COR-L47 (cell line): ENCODE measurements at regions not wholly inside any gene's neighbourhood (a gene's known extent, or its start where the extent isn't known, plus 50 kb on each side); places are given as distances from the start of the nearest gene placed in this dataset.

Experiments used
- DNase-seq: peaks from one replicate; lab custom pipeline; 2025; lab: John Stamatoyannopoulos, UW

DNA sequence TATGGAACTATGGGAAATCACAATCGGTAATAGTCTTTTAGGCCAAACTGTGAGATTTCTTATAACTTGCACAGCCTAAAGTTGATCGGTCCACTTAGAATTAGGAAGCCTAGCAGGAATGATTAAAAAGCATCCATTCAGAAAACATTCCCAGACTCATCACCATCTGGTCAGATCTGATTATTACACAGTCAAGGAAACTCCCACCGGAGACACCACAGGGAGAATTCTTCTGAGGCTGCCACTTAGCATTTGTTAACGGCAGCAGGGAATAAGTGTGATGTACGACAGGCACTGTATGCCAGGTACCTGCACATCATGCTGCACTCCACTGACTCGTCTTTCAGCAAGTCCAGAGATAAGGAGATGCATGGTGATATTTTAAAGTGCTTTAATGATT lies 227.6 kb upstream of the STEAP1 start:
- no peak for DNase-seq

DNA sequence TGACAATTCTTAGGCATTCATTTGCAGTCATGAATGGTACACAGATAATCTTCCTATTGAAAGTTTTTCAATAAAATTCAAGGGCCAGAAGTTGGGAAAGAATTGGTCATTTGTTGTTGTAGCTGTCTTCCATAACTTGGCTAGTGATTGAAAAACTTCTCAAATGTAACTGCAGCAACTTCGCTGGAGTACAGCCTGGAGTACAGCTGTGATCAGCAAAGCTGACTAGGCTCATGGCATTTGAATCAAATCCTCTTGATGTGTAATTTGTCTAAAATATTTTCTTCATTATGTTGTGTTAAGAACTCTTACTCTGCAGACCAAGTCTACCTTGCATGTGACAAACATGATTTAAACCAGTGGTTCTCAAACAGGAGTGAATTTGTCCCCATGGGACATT lies 226.5 kb upstream of the STEAP1 start:
- DNase-seq, result no peak

DNA sequence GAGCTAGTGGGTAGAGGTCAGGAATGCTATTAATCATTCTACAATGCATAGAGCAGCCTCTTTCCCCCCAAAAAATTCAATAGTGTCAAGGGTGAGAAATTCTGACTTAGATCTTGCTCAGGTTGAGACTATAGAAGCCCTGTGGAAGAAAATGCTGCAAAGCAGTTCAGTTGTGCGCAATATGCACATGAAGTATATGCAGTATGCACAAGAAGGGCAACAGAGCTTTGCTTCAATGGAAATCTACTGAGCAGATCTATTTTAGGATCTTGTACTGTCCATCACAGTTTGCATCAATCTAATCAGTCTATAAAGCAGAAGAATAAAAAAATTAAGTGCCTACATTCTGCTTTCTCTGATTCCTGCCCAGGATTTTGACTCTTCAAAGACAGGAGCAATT lies 225.8 kb upstream of the STEAP1 start:
- no peak for DNase-seq

GRCh38 chr7:89934101-89934500 lies 220.2 kb upstream of the STEAP1 start:
- DNase-seq, result no peak

DNA sequence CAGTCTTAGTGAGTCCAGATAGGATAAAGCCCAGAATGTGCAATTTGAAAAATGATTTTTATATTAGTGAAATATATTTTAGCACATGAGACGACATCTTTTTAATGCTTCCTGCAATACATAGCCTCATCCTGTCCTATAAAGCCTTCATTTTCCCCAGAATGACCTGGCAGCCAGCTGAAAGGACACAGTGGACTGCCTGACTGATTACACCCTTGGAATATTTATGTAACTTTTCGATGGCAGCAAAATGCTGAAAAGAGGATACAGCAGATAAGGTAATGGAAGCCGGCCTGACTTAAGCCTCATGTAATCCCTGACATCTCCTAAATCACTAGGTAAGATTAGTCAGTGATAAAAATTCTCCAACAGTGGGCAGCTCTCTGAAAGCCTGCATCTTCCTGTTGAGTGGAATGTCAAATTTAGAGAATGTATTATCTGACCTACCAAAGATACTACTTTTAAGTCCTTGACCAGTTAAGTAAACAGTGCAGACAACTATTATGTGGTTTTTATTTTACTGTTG lies 210.7 kb upstream of the STEAP1 start:
- no peak for DNase-seq

- DNase-seq, result no peak
These were observed 195.7 kb upstream of the STEAP1 start for GRCh38 chr7:89958525-89959068.

GRCh38 chr7:89966067-89966664 lies 188.1 kb upstream of the STEAP1 start:
- no peak for DNase-seq

- no peak for DNase-seq
These were observed 178.7 kb upstream of the STEAP1 start for GRCh38 chr7:89975577-89975976.

GRCh38 chr7:89987665-89988064 lies 166.6 kb upstream of the STEAP1 start:
- DNase-seq, result no peak

GRCh38 chr7:89988074-89988473 lies 166.2 kb upstream of the STEAP1 start:
- no peak for DNase-seq

DNA sequence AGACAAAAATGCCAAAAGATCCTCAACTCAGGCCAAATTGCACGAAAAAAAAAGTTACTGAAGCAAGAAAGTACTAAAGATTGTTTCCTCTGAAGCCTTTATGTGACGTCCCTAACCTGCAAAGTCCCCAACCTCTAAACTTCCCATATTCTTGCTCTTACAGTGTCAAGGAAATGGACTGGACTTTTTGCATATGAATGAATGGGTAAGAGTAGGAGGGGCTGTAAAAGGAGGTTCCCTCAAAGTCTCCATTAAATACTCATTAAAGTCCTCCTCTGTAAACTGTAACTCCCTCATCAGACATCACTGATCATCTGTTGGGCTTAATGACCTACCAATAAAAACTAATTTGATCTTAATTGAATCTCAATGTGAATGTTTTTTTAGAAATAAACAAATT lies 164.8 kb upstream of the STEAP1 start:
- DNase-seq, result no peak

DNA sequence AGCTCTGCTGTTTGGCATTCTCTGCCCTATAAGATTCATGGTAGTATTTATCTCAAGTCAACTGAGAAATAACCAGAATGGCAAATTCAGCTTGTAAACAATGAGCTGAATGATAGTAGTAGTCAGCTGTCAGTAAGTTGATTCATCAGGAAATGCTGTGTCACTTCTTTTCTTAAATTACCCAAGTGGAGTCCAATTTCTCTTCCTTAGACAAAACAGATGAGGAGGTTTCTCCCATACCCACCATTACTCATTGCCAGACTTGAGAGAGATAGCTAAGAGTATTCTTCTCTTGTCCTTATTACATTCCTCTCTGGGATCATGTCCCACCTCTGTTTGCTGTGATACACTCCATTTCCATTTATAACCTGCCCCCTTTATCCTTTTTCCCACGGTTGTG lies 159.8 kb upstream of the STEAP1 start:
- DNase-seq, result no peak

GRCh38 chr7:89998554-89998953 lies 155.7 kb upstream of the STEAP1 start:
- DNase-seq, result no peak

DNA sequence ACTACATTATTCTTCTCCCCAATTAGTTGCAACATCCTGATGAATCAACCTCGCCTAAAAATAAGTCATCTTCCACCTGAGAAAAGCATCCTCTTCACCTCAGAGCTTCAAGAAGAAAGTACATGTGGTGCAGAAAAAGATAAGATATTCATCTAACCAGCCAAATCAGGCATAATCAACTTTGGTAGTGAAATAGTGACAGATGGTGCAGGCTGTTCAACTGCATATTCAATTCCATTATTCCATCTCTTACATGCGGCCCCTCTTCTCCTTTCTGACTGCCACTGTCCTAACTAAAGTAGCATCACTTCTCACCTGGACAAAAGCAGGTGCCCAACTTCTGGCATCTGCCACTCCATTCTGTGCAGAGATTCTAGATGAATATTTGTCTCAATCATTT lies 148.4 kb upstream of the STEAP1 start:
- DNase-seq, result no peak

DNA sequence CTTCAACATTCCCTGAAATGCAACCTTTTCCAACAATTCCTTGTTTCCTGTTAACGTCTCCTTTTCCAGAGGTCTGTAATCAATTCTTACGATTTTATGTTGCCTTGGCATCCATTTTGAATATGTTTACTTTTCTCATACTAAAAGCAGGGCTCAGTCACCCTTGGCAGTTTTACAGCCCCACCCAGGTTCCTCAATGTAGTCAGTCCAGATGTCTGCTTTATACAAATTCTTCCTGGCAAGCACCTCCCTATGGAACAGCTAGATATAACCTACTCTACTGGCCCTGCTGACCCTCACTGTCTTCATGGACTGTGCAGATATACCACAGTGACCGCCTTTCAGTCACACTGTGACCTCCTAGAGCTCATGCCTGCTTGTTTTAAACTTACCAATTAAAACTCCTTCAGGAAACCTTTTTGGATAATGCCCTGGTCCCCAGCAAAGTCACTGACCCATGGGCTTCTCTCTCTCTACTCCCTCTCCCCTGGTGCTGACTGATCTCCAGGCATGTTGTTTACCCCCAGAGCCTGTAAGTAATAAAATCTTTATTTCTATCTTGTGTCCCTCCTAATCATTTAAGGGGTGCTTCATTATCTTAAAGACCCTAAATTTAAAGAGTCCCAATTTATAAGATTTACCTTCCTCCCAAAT lies 147.1 kb upstream of the STEAP1 start:
- no peak for DNase-seq

- DNase-seq, result no peak
These were observed 146.4 kb upstream of the STEAP1 start for GRCh38 chr7:90007831-90008230.

GRCh38 chr7:90022213-90022612 lies 132.1 kb upstream of the STEAP1 start:
- DNase-seq, result no peak

DNA sequence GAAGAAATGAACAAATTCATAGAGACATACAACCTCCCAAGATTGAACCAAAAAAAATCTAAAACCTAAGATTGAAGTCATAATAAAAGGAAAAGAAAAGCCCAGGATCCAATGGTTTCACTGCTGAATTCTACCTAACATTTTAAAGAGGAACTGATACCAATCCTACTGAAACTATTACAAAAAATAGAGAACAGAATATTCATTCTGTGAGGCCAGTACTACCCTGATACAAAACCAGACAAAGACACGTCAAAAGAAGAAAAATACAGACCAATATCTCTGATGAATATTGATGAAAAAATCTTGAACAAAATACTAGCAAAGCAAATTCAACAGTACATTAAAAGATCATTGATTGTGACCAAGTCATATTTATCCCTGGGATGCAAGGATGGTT lies 128.5 kb upstream of the STEAP1 start:
- DNase-seq, result no peak

DNA sequence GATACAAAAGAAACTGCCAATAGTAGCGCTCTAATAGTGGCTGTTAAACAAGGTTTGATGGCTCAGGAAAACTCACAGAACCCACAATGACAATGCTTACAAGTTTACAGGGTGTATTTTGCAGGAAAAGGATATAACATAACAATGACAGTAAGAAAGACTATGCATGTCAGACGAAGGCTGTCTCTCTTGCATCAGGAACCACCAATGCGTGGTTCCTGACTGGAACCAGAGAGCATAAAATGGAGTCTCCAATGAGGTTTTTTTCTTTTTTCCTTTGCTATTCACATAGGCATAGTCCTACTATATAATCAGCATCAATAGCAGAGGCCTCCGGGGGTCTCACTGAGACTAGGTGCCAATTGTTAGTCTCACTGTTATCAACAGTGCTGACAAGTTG lies 120.4 kb upstream of the STEAP1 start:
- DNase-seq, result no peak

GRCh38 chr7:90053094-90053493 lies 101.2 kb upstream of the STEAP1 start:
- no peak for DNase-seq

DNA sequence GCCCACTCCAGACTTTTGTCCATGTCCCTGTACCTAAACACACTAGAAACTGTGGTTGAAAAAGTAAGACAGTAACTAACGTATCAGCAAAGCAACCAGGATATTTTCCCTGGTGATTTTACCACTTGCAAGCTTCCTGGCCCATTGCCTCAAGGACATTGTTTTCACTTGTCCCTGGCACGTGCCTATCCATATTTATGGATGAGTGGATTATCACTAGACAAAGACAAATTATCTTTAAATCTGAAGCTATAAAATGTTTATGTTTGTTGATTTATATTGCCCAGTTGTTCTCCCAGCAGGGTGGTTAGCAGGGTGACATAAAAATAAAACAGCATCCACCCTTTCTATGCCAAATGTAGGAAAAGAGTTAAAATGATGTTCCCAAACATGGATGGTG lies 93.2 kb upstream of the STEAP1 start:
- no peak for DNase-seq

DNA sequence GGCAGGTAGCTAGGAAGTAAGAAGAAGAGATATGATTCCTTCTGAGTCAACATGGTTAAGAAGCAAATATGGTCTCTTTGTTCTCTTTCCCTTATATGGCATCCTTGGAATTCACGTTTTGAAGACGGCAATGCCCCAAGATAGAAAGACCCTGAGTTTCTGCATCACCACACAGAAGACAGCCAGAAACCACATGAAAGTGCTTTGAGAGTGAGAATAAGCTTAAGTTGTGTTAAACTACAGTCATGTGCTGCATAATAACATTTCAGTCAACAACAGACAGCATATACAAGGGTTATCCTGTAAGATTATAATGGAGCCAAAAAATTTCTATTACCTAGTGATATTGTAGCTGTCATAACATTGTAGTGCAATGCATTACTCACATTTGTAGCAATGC lies 89.9 kb upstream of the STEAP1 start:
- DNase-seq, result no peak

GRCh38 chr7:90067171-90067570 lies 87.1 kb upstream of the STEAP1 start:
- no peak for DNase-seq

- DNase-seq, result peak; percentile 0
These were observed 84.0 kb upstream of the STEAP1 start for GRCh38 chr7:90070238-90070637.
